ENCODE measurements at regions not wholly inside any gene's neighbourhood (a gene's known extent, or its start where the extent isn't known, plus 50 kb on each side); places are given as distances from the start of the nearest gene placed in this dataset.

GRCh38 chr3:168624195-168624594 is 528.5 kb upstream of the GOLIM4 start:
- no peak for TF ChIP-seq POLR2A (IDR thresholded peaks at IDR 0.05)
- TF ChIP-seq CTCF (IDR thresholded peaks at IDR 0.05), result no peak
- intact Hi-C loops (cut with DNase I), result no loop called here
- DNase-seq, result no peak
- Histone ChIP-seq H3K9me3 (replicated peaks in 1 of 3) (no peaks in the 10 kb centered on the region), H3K27me3 (no peaks in the 10 kb centered on the region), H3K36me3 (replicated peaks in 1 of 2) (no peaks in the 10 kb centered on the region), H3K27ac (no peak overlapping the region), H3K4me1 (replicated peaks in 1 of 2) (no peaks in the 10 kb centered on the region), H3K4me3 (no peak overlapping the region)

GRCh38 chr3:168622795-168623194 is 527.1 kb upstream of the GOLIM4 start:
- Histone ChIP-seq H3K4me1 (replicated peaks in 1 of 2) (no peaks in the 10 kb centered on the region), H3K27ac (no peak overlapping the region), H3K36me3 (replicated peaks in 1 of 2) (no peaks in the 10 kb centered on the region), H3K27me3 (no peaks in the 10 kb centered on the region), H3K9me3 (replicated peaks in 1 of 3) (no peaks in the 10 kb centered on the region), H3K4me3 (no peak overlapping the region)
- 71 to 80% (median 77%) methylated on average over 3 of the region's 3 CpGs for WGBS, 4 donors
- TF ChIP-seq CTCF (IDR thresholded peaks at IDR 0.05) (no peak), POLR2A (IDR thresholded peaks at IDR 0.05) (no peak)
- intact Hi-C loops (cut with DNase I), result no loop called here
- no peak for DNase-seq

GRCh38 chr3:168620854-168621253 is 525.1 kb upstream of the GOLIM4 start:
- no peaks in the 10 kb centered on the region for H3K9me3 ChIP-seq (replicated peaks in 1 of 3)
- H3K27me3 ChIP-seq, result no peaks in the 10 kb centered on the region

GRCh38 chr3:168618827-168619470 is 523.2 kb upstream of the GOLIM4 start:
- 57 to 81% (median 66%) methylated on average over 3 of the region's 3 CpGs for WGBS, 4 donors
- H3K27ac ChIP-seq, result no peak overlapping the region
- TF ChIP-seq POLR2A (IDR thresholded peaks at IDR 0.05) (no peak), CTCF (IDR thresholded peaks at IDR 0.05) (no peak)

More at GRCh38 chr3:168620854-168621253, 525.1 kb upstream of the GOLIM4 start:
- intact Hi-C loops (cut with DNase I), result no loop called here
- no peaks in the 10 kb centered on the region for H3K4me1 ChIP-seq (replicated peaks in 1 of 2)
- peak in 2 of 7 donors; percentile 3 to 55 for DNase-seq
- no peak for TF ChIP-seq POLR2A (IDR thresholded peaks at IDR 0.05)
- peak in 1 of 6 experiments; percentile 23 for TF ChIP-seq CTCF (IDR thresholded peaks at IDR 0.05)
- no peak overlapping the region for H3K27ac ChIP-seq
- 53 to 73% (median 64%) methylated on average over 5 of the region's 5 CpGs for WGBS, 4 donors
- H3K4me3 ChIP-seq, result no peak overlapping the region
- H3K36me3 ChIP-seq (replicated peaks in 1 of 2), result no peaks in the 10 kb centered on the region

More at GRCh38 chr3:168618827-168619470, 523.2 kb upstream of the GOLIM4 start:
- no peaks in the 10 kb centered on the region for H3K36me3 ChIP-seq (replicated peaks in 1 of 2)
- intact Hi-C loops (cut with DNase I), result no loop called here
- no peak overlapping the region for H3K4me3 ChIP-seq
- no peaks in the 10 kb centered on the region for H3K4me1 ChIP-seq (replicated peaks in 1 of 2)
- no peaks in the 10 kb centered on the region for H3K27me3 ChIP-seq
- no peak for DNase-seq
- no peaks in the 10 kb centered on the region for H3K9me3 ChIP-seq (replicated peaks in 1 of 3)

Measured in adrenal gland (tissue), 9 donors.